GM18873 (cell line): ENCODE measurements at regions not wholly inside any gene's neighbourhood (a gene's known extent, or its start where the extent isn't known, plus 50 kb on each side); places are given as distances from the start of the nearest gene placed in this dataset.

Source experiments
- ATAC-seq: cut with Tn5 transposase; IDR thresholded peaks from one replicate; pipeline ENCODE4 v1.9.1; 2021; ENCODE audit warnings: mild to moderate bottlenecking, moderate library complexity, moderate number of reproducible peaks; ENCODE audit not compliant: unreplicated experiment, low FRiP score

DNA sequence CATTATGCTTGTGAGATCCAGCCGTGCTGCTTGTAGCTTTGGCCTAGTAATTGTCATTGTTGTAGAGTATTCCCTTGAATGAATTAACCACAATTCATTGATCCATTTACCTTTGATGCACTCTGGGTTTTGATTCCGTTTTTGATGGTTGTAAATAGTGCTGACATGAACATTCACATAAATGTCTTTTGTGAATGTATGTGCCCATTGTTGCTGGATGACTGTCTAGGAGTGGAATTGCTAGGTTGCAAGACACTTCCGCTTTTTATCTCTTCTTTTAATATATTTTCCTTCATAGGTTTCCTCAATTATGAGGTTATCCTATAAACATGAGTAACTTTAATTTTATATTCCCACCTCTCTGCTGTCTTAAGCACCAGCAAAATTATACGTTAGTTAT is 104.8 kb upstream of the CCDC68 start:
- no peak for ATAC-seq

DNA sequence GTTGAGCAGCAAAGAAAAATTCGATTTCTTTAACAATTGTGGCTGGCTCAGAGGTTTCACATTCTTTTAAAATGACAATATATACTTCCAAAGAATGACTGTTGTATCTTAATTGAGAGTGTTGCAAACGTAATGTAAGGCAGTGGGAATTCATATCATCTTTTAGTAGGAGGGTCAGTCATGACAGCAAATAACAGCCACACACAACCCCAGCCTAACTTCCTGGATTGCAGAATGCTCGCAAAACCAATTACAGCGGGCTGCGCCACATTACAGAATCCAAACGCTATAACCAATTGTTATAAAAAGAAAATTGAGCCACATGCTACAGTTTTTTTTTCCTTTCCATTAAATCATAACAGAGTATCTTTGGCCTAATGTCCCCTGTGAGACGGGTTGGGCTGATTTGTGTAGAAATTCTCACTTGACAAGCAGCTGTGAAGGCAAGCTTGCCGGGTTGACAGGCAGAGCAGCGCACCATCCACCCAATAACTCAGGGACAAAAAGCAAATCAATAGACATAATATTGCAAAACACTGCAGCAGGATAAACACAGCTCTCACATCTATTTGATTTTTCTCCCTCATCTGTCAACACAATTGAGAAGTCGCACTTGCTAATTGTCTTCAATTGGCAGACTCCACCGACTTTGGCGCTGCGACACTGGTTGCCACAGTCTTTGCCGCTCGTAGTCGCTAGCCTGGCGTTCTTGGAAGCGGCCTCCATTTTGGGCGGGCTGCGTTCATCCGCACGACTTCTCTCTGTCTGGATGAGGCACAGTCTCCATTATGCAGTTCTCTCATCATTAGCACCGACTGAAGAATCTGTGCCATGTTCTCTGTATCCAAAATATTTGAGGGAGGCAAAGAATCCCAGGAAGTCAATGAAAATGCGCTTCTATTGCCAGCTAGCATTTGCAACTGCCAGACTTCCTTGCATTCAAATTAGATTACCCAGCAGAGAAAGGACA is 95.0 kb upstream of the CCDC68 start:
- ATAC-seq, result no peak

DNA sequence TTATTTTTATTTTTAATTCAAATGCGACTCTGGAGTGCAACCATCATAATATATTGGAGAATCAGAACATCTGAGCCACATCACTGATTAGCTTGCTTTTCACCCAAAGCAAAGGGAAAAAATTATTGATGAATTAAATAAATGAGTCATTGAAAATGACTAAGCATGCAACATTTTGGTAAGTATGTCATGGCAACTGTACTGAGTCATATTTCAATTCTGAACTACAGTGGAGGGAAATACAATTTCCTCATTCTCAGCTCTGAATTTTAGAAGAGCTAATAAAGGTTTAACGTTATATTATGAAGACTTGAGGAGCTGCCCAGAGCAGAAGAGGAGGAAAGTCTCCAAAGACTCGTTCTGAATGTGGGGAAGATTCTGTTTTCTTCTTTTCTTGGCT is 89.6 kb upstream of the CCDC68 start:
- ATAC-seq, result no peak

DNA sequence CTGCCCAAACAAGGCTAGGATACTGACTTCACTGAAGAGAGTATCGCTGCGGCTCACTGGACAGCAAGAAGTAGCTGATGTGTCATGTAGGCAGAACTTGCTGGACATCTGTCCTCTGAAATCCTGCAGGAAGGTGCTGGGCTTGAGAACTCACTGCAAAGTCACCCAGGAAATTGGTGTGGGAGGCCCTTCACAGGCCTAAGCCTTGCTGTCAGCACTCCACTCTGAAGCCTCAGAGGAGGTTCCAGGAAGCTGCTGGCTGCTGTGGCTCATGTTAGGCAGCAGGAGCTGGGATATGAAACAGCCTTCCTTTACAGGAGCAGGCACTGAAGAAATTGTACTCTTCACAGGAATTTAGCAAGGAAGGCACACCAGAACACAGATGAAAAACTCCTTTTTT is 88.3 kb upstream of the CCDC68 start:
- no peak for ATAC-seq

DNA sequence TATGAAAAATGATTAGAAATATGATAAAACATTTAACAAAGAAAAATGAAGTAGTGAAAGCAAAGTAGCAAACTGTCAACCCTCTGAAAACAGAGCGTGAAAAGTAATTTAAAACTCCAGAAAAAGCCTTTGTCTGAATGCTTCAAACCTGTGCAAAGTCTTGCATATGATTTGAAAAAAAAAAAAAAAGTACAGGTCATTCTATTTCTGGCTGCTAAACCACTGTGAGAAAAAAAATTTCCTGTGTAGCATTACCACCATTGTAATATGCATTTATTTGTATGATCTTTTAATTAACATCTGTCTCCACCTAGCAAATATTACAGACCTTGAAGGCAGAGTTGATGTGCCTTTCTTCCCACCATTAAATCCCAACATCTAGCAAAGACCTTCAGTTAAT is 82.1 kb upstream of the CCDC68 start:
- no peak for ATAC-seq

DNA sequence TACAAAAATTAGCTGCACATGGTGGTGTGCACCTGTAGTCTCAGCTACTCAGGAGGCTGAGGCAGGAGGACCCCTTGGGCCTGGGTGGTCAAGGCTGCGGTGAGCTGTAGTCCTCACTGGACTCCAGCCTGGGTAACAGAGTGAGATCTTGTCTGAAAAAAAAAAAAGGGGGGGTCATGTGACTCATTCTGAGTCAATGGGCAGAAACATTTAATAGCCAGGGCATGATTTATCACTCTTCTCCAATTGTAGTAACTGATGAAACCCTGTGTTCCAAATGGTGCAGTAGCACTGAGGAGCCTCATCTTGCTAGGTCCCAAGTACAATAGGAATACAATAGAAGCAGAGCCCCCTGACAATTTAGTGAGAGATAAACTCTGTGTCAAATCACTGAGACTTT is 78.9 kb upstream of the CCDC68 start:
- ATAC-seq, result no peak

DNA sequence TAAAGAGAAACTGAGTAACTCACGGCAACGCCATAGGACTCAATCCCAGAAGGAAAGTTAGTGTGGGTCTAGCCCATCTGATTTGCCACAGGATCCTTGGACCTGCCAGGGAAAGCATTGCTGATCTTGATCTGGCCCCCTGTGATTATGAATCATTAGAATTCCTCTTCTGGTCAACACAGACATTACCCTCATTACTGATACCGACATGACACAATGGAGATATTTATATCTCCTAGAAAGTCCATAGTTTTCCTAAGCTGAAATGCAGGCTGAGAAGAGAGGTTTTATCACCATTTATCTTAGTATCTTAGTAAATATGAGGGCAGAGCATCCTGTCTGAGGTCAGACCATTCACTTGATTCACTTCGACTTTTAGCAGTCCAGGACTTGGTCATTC is 75.5 kb upstream of the CCDC68 start:
- ATAC-seq, result no peak

DNA sequence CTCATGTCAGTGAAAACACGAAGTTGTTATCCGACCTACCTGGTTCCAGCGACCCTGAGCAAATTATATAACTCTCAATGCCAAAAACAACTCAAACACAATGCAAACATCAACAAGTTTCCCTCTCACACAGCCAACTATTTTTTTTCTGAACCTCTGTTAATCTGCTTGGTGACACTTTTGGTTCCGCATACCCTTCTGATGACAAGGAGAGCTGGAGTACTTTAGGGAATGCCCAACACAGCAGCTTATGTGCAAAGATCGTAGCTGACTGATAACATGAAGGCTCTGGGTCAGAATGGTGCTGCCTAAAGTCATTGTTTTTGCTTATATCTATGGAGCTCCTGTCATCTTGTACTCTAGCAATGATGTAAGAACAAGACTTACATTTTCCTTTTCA is 72.7 kb upstream of the CCDC68 start:
- no peak for ATAC-seq

DNA sequence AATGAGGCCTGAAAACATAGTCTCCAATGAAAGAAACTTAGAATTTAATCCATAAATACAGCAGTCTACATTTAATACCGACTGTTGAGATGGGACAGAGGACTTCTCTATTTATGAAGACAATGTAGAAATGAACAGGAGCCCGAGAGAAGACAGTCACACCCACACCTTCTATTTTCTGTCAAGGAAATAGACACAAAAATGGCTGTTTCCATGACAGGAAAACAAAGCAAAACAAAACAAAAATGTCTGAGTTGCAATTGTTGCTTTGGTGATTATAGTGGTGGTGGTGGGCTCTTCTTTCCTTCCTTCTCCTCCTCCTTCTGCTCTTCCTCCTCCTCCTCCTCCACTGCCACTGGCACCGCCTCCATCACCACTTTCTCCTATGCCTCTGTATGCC is 72.3 kb upstream of the CCDC68 start:
- ATAC-seq, result no peak

DNA sequence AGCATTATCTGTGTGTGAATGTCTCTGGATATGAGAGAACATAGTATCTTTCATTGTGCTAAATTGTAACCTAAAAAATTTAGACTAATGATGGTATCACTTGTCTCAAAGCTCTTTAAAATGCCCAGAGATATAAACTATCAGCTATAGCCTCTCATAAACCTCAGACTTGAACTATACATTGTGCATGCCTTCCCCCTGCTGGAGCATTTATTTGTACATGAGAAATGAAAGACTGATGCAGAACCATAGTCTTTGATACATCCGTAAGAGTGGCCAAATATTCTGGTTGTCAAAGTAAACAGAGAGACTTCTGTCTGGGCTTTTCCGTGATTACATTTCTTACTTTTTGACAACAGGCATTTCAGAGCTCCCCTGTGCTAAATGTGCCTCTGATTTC is 71.9 kb upstream of the CCDC68 start:
- no peak for ATAC-seq

DNA sequence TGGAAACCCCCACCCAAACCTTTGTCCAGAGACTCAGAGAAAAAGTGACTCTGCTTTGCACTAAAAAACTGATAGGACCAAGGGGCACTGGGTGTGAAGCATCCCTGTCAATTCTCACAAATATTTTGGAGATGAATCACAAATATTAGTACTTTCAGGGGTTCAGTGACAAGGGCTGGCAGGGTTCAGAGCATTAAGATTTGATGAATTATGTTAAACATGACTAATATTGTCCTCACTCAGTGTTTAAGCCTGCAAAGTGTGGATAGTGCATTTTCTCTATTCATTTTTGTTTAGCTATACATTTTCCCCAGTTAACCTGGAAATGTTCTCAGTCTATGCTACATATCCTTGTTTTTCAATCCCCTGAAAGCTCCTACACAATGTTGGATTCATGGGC is 65.3 kb upstream of the CCDC68 start:
- ATAC-seq, result no peak

DNA sequence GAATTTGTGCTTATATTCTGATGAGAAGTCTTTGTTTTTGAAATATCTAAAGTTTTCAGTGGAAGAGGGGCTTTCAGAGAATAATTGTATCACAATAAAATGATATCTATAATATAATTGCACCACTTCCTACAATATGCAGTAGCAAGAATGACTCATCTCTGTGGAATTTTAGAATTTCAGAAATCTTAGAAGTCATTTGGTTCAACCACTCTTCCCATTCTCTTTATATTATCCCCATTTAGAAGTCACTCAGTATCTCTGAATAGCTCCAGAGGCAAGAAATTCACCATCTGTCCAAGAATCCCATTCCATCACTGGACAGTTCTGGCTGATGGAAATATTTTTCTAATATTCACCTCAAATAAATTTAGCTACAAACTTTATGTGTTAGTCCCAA is 59.3 kb upstream of the CCDC68 start:
- ATAC-seq, result no peak

DNA sequence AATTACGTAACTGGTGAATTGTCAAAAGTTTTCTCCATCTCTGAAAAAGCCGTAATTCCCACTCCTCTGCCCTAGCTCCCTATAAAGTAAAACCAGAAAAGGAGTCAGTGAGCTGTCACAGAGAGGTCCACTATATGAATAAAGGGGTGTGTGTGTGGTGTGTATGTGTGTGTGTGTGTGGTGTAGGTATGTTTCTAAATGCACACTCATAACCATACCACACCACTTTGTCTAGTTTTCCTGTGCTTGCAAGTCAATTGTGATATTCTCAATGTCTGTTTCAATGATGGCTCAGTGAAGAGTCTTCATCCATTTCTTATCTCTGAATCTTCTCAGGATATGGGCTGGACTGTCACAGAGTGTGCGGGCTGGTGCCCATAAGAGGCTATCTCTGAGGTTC is 54.8 kb upstream of the CCDC68 start:
- no peak for ATAC-seq

DNA sequence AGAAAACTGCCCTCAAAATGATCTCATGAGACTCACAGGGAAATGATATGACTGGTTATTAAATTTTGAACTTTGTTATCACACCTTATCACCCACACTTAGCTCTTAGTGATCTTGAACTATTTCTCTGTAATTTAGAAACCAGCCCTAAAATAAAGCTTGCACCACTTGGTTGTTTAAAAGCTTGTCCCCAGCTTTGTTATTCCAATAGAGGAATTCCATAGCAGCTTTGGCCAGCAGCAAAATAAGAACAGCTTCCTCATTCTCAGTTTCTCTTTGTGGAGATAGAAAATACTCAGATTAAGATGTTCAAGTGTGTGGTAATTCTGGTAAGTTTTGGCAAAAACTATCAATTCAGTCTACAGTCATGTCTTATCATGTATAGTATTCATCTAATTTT is 54.4 kb upstream of the CCDC68 start:
- ATAC-seq, result no peak

DNA sequence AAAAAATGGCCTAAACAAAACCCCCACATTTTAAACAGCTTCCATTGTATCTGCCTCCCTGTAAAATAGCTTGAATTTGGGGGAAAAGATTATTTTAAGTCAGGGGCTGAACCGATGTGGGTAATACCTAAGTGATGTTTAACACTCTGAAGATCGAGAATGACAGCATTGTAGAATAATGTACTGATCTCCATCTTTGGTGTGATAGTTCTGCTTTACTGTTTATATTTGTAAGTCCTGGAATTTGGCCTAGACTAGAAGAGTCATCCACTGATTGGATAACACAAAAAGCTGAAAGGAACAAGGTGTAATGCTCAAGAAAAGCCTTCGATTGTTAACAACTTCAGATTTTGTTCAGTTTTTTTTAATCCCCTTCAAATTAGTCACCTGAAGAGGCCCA is 53.8 kb upstream of the CCDC68 start:
- no peak for ATAC-seq

DNA sequence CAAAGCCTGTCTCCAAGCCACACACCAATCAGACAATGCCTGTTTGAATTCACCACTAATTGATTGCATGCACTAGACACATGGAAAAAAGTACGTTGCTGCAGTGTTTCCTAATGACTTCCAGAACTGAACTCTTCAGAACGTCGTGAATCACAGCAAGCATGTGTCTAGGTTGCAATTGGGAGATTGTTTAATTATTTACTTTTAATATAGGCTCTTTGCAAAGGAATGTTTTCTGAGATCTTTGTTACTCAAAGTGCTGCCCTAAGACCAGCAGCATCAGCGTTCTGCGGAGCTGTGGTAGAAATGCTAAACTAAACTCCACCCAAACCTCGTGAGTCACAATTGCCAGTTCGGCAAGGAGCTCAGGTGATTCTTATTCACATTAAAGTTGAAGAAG is 52.7 kb upstream of the CCDC68 start:
- no peak for ATAC-seq
